GM12891 (cell line): ENCODE measurements at regions not wholly inside any gene's neighbourhood (a gene's known extent, or its start where the extent isn't known, plus 50 kb on each side); places are given as distances from the start of the nearest gene placed in this dataset.

Source experiments
- PAX5 ChIP-seq: IDR thresholded peaks from 2 replicates; pipeline ENCODE4 v1.6.1; 2011; ENCODE audit warnings: low read length, moderate library complexity, mild to moderate bottlenecking; ENCODE audit not compliant: insufficient read depth, severe bottlenecking
- POLR2A ChIP-seq: IDR thresholded peaks from 2 replicates; pipeline ENCODE4 v1.6.1; 2011; ENCODE audit warnings: low read depth, low read length, control low read depth
- POLR2AphosphoS5 ChIP-seq: IDR thresholded peaks from 2 replicates; pipeline ENCODE4 v1.6.1; 2011; ENCODE audit warnings: low read depth, low read length, control low read depth
- SPI1 ChIP-seq: IDR thresholded peaks from 2 replicates; pipeline ENCODE4 v1.6.1; 2011; ENCODE audit warnings: low read depth, low read length, control low read depth

DNA sequence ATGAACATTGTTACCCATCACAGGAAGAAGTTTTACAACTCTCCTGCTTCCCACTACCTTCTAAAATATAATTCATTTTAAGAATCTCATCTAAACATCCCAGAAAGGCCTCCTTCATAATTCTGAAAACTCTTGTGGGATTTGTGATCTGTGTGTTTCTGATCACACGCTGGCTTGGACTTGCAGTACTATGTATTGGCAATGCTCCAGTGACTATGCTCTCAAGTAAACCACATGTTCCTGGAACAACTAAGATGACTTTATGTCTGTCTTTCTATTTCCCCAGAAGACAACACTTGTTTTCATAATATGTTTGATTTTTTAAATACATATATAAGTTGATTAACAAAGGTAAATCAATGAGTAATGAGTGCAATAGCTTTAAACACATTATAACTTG is 376.6 kb upstream of the NETO1 start:
- TF ChIP-seq PAX5 (no peak), POLR2AphosphoS5 (no peak), POLR2A (no peak), SPI1 (no peak)
